Ectodermal cell (in vitro differentiated cells): ENCODE measurements at regions not wholly inside any gene's neighbourhood (a gene's known extent, or its start where the extent isn't known, plus 50 kb on each side); places are given as distances from the start of the nearest gene placed in this dataset.

Experiments
- H3K27ac ChIP-seq: 2 replicates; pipeline ENCODE4 v1.7.0; 2013; ENCODE audit warnings: mild to moderate bottlenecking, low read depth, low read length; ENCODE audit not compliant: insufficient read depth, poor library complexity, severe bottlenecking
- H3K27me3 ChIP-seq: 2 replicates; pipeline ENCODE4 v1.7.0; 2013; ENCODE audit warnings: mild to moderate bottlenecking, low read length; ENCODE audit not compliant: insufficient read depth, control insufficient read depth, poor library complexity, severe bottlenecking
- H3K36me3 ChIP-seq: one replicate; pipeline ENCODE4 v1.7.0; 2013; ENCODE audit warnings: low read length; ENCODE audit not compliant: control insufficient read depth, insufficient read depth
- H3K4me1 ChIP-seq: one replicate; pipeline ENCODE4 v1.7.0; 2013; ENCODE audit warnings: low read length; ENCODE audit not compliant: control insufficient read depth, insufficient read depth
- H3K4me3 ChIP-seq: 2 replicates; pipeline ENCODE4 v1.7.0; 2013; ENCODE audit warnings: low read depth, low read length, control low read depth; ENCODE audit not compliant: insufficient read depth
- H3K9me3 ChIP-seq: 2 replicates; pipeline ENCODE4 v1.7.0; 2013; ENCODE audit warnings: mild to moderate bottlenecking, low read length, moderate library complexity; ENCODE audit not compliant: control insufficient read depth
- WGBS, 2 experiments: methylation state at CpG; one replicate each; pipeline ENCODE4 v1.1.7; 2013; ENCODE audit warnings: missing lambda C conversion rate in 2 of 2; 5-methylcytosine and 5-hydroxymethylcytosine counted together

- WGBS, 2 experiments: 92 to 100% methylated on average over 2 of the region's 2 CpGs
- H3K9me3 ChIP-seq: no peaks in the 10 kb centered on the region
- no peaks in the 10 kb centered on the region for H3K27me3 ChIP-seq
- no peaks in the 10 kb centered on the region for H3K4me1 ChIP-seq
- H3K4me3 ChIP-seq: no peak overlapping the region
- H3K27ac ChIP-seq: no peak overlapping the region
- H3K36me3 ChIP-seq: no peaks in the 10 kb centered on the region
These were observed 1149.0 kb downstream of the EFNA5 start for GRCh38 chr5:106521701-106522100.

DNA sequence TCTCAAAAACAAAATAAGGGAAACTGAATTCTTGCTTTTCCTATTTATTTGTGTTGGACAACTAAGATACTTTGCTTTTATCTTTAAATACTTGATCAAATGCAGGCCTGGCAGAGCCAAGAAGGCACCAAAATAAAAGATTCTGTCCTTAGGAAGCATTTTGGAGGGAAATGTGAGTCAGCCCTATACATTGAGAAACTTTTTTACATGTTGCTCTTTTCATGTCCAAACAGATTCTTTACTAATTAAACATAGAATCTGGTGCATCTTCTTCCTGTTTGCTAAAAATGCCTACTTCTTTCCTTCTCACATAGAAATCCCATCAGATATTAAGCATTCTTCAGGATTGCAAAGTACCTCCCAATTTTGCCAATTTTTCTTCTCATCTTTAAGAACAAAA is 1160.4 kb downstream of the EFNA5 start:
- no peaks in the 10 kb centered on the region for H3K36me3 ChIP-seq
- no peaks in the 10 kb centered on the region for H3K27me3 ChIP-seq
- H3K4me3 ChIP-seq: no peak overlapping the region
- H3K27ac ChIP-seq: no peak overlapping the region
- no peaks in the 10 kb centered on the region for H3K4me1 ChIP-seq
- no peaks in the 10 kb centered on the region for H3K9me3 ChIP-seq

- H3K9me3 ChIP-seq: no peaks in the 10 kb centered on the region
- no peaks in the 10 kb centered on the region for H3K4me1 ChIP-seq
- H3K36me3 ChIP-seq: no peaks in the 10 kb centered on the region
- H3K27me3 ChIP-seq: no peaks in the 10 kb centered on the region
- 92 to 100% methylated on average over 1 to 2 of the region's 4 CpGs for WGBS, 2 experiments
- H3K27ac ChIP-seq: no peak overlapping the region
- H3K4me3 ChIP-seq: no peak overlapping the region
These were observed 1161.8 kb downstream of the EFNA5 start for GRCh38 chr5:106508894-106509293.

DNA sequence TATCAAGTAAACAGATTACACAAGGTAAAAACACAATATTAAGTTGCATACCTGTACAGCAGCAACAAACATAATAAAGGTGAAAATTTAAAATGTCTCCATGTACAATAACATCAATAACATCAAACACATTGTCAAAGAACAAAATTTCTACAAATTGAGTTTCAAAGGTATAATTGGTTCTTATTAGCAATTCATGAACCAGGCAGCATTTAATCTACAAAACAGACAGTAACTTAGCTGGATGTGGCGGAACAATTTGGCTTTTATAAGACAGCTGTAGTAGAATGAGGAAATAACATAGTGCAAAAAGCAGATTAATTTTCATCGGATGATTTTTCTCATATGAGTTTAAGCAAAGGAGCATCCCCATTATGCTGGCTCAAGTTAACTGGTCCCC is 1176.8 kb downstream of the EFNA5 start:
- 94 to 96% methylated on average over 2 of the region's 2 CpGs for WGBS, 2 experiments
- no peak overlapping the region for H3K27ac ChIP-seq
- H3K36me3 ChIP-seq: no peaks in the 10 kb centered on the region
- H3K9me3 ChIP-seq: no peaks in the 10 kb centered on the region
- no peaks in the 10 kb centered on the region for H3K27me3 ChIP-seq
- H3K4me3 ChIP-seq: no peak overlapping the region
- no peaks in the 10 kb centered on the region for H3K4me1 ChIP-seq

- Histone ChIP-seq H3K27me3 (no peaks in the 10 kb centered on the region), H3K36me3 (no peaks in the 10 kb centered on the region), H3K27ac (no peak overlapping the region), H3K4me1 (no peaks in the 10 kb centered on the region), H3K9me3 (no peaks in the 10 kb centered on the region), H3K4me3 (no peak overlapping the region)
- WGBS, 2 experiments: 86 to 89% methylated on average over 1 of the region's 3 CpGs
These were observed 1181.7 kb downstream of the EFNA5 start for GRCh38 chr5:106489004-106489403.

DNA sequence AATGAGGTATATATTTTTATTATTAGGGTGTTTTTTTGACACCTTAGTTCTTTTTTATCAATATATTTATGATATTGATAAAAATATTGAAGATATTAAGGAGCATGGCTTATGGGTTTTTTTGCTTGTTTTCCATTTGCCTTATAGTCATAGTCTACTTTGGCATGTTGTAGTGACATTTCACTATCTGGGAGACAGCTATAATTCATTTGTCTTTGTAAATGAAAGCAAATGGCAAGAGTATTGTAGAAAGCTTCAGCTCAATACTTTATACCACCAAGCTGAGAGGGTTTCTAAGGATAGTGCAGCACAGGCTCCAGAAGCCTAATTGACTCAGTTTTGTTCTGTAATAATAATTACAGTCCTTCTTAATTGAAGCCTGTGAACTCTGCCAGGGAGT is 1182.3 kb downstream of the EFNA5 start:
- no peak overlapping the region for H3K4me3 ChIP-seq
- no peaks in the 10 kb centered on the region for H3K4me1 ChIP-seq
- no peaks in the 10 kb centered on the region for H3K36me3 ChIP-seq
- no peaks in the 10 kb centered on the region for H3K27me3 ChIP-seq
- no peak overlapping the region for H3K27ac ChIP-seq
- H3K9me3 ChIP-seq: no peaks in the 10 kb centered on the region

- H3K4me1 ChIP-seq: no peaks in the 10 kb centered on the region
- no peaks in the 10 kb centered on the region for H3K36me3 ChIP-seq
- H3K9me3 ChIP-seq: no peaks in the 10 kb centered on the region
- no peak overlapping the region for H3K4me3 ChIP-seq
- H3K27me3 ChIP-seq: no peaks in the 10 kb centered on the region
- H3K27ac ChIP-seq: no peak overlapping the region
These were observed 1189.4 kb downstream of the EFNA5 start for GRCh38 chr5:106481374-106481773.

GRCh38 chr5:106476630-106477029 is 1194.1 kb downstream of the EFNA5 start:
- no peak overlapping the region for H3K4me3 ChIP-seq
- H3K27ac ChIP-seq: no peak overlapping the region
- H3K4me1 ChIP-seq: no peaks in the 10 kb centered on the region
- H3K27me3 ChIP-seq: no peaks in the 10 kb centered on the region
- WGBS, 2 experiments: 87 to 97% methylated on average over 4 of the region's 4 CpGs
- H3K9me3 ChIP-seq: no peaks in the 10 kb centered on the region
- H3K36me3 ChIP-seq: no peaks in the 10 kb centered on the region

DNA sequence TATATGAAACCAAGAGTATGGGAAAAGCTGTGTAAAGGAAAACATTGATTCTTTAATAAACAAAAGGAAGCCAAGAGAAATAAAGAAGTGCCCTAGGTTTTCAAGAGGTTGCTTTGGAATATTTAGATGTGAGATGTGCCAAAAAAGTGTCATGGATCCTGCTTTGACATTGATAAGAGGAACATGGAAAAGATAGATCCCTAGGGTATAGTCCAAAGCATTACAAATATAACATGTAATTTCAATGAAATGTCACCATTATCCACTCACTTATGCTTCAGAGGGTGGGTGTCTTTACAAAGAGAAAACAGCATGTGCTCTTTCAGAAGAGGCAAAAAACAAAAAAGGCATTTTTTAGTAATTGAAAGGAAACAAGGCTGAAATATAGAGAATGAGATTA is 1196.7 kb downstream of the EFNA5 start:
- Histone ChIP-seq H3K27me3 (no peaks in the 10 kb centered on the region), H3K4me3 (no peak overlapping the region)

GRCh38 chr5:106459541-106459940 is 1211.2 kb downstream of the EFNA5 start:
- WGBS, 2 experiments: 90% methylated on average over 2 to 4 of the region's 4 CpGs
- Histone ChIP-seq H3K36me3 (no peaks in the 10 kb centered on the region), H3K27ac (no peak overlapping the region)

More for the DNA sequence above, 1196.7 kb downstream of the EFNA5 start:
- Histone ChIP-seq H3K27ac (no peak overlapping the region), H3K4me1 (no peaks in the 10 kb centered on the region), H3K36me3 (no peaks in the 10 kb centered on the region), H3K9me3 (no peaks in the 10 kb centered on the region)

GRCh38 chr5:106454651-106455415 is 1215.9 kb downstream of the EFNA5 start:
- Histone ChIP-seq H3K4me1 (no peaks in the 10 kb centered on the region), H3K27me3 (no peaks in the 10 kb centered on the region), H3K27ac (no peak overlapping the region), H3K4me3 (no peak overlapping the region), H3K9me3 (no peaks in the 10 kb centered on the region), H3K36me3 (no peaks in the 10 kb centered on the region)
- 11% methylated on average over 3 of the region's 3 CpGs for WGBS, 2 experiments

More at GRCh38 chr5:106459541-106459940, 1211.2 kb downstream of the EFNA5 start:
- Histone ChIP-seq H3K9me3 (no peaks in the 10 kb centered on the region), H3K4me3 (no peak overlapping the region), H3K27me3 (no peaks in the 10 kb centered on the region), H3K4me1 (no peaks in the 10 kb centered on the region)
